ENCODE measurements at regions not wholly inside any gene's neighbourhood (a gene's known extent, or its start where the extent isn't known, plus 50 kb on each side); places are given as distances from the start of the nearest gene placed in this dataset.

GRCh38 chr13:57075588-57075987 lies 65.1 kb upstream of the PRR20A start:
- DNase-seq (ENCODE audit: low read depth): no peak

- DNase-seq (ENCODE audit: low read depth): no peak
Observed at GRCh38 chr13:57087006-57087405, 53.7 kb upstream of the PRR20A start.
